Body of pancreas (tissue), 4 donors: ENCODE measurements at regions not wholly inside any gene's neighbourhood (a gene's known extent, or its start where the extent isn't known, plus 50 kb on each side); places are given as distances from the start of the nearest gene placed in this dataset.

Experiments
- ATAC-seq: fragments of 150-250 bp; one replicate; pipeline ENCODE4 v1.9.1; 2016
- DNase-seq, 4 donors: peaks; one replicate each; pipeline ENCODE4 v3.0.0-alpha.2; 2019
- H3K27ac ChIP-seq, 4 donors: fragments of 200-600 bp; sonication (generic); 1 replicate in 3 of 4; 2 replicates in 1 of 4; pipeline versions ENCODE4 v1.5.1 to v1.6.1; 2016 to 2019; ENCODE audit warnings: mild to moderate bottlenecking in 1 of 4, mixed read lengths in 1 of 4, moderate library complexity in 1 of 4
- H3K27me3 ChIP-seq, 2 donors: fragments of 200-600 bp; sonication (generic); one replicate each; pipeline ENCODE4 v1.6.0; 2016; ENCODE audit warnings: mild to moderate bottlenecking in 1 of 2
- H3K36me3 ChIP-seq, 2 donors: fragments of 200-600 bp; sonication (generic); replicated peaks in 1 of 2; 2 replicates each; pipeline ENCODE4 v1.5.1; 2016; ENCODE audit warnings: low read depth in 2 of 2; ENCODE audit not compliant: insufficient read depth in 1 of 2
- H3K4me1 ChIP-seq: fragments of 200-600 bp; sonication (generic); one replicate; pipeline ENCODE4 v1.6.0; 2016
- H3K4me3 ChIP-seq, 2 donors: fragments of 200-600 bp; sonication (generic); 1 replicate in 1 of 2; 2 replicates in 1 of 2; pipeline ENCODE4 v1.5.1; 2016 to 2019
- H3K9me3 ChIP-seq, 3 donors: fragments of 200-600 bp; sonication (generic); 1 replicate in 2 of 3; 2 replicates in 1 of 3; pipeline ENCODE4 v1.5.1; 2016
- CTCF ChIP-seq, 7 experiments: fragments of 450-650 bp in 4 of 7; fragments of 200-600 bp in 3 of 7; sonication (generic) in 3 of 7; IDR thresholded peaks; one replicate each; pipeline ENCODE4 v1.5.1; 2016 to 2019; ENCODE audit warnings: antibody characterized with exemption in 7 of 7
- POLR2A ChIP-seq, 3 donors: fragments of 450-650 bp; IDR thresholded peaks; one replicate each; pipeline ENCODE4 v1.6.1; 2016; ENCODE audit warnings: antibody characterized with exemption in 3 of 3, mild to moderate bottlenecking in 2 of 3
- WGBS, 2 donors: methylation state at CpG; one replicate each; pipeline ENCODE4 v1.1.5; 2017; 5-methylcytosine and 5-hydroxymethylcytosine counted together
- intact Hi-C: fragments of 100-400 bp; cut with DNase I; formaldehyde crosslinking; loops from one replicate; pipeline ENCODE4 v1.15.1; 2023

- H3K36me3 ChIP-seq = no peaks in the 10 kb centered on the region
- H3K4me1 ChIP-seq = peaks cover 14% of the 10 kb centered on the region
- intact Hi-C loops = no loop called here
- no peak overlapping the region for H3K27ac ChIP-seq
- TF ChIP-seq POLR2A (IDR thresholded peaks at IDR 0.05) = no peak
- ATAC-seq (no peak), DNase-seq (no peak)
- no peak overlapping the region for H3K4me3 ChIP-seq
- H3K27me3 ChIP-seq = no peaks in the 10 kb centered on the region
- H3K9me3 ChIP-seq = no peaks in the 10 kb centered on the region
- 78 to 85% methylated on average over 2 of the region's 2 CpGs for WGBS, 2 donors
Observed at GRCh38 chr2:64770137-64770780, 116.5 kb upstream of the SERTAD2 start.

GRCh38 chr2:64770781-64771334 lies 117.1 kb upstream of the SERTAD2 start:
- H3K27ac ChIP-seq = no peak overlapping the region
- no peak for ATAC-seq
- WGBS, 2 donors = 86 to 91% methylated on average over 5 of the region's 5 CpGs

GRCh38 chr2:64771737-64772136 lies 118.0 kb upstream of the SERTAD2 start:
- DNase-seq (no peak), ATAC-seq (no peak)
- no peak overlapping the region for H3K4me3 ChIP-seq
- TF ChIP-seq POLR2A (IDR thresholded peaks at IDR 0.05) = no peak
- no peak for TF ChIP-seq CTCF (IDR thresholded peaks at IDR 0.05)
- WGBS, 2 donors = 75 to 85% methylated on average over 1 of the region's 1 CpG
- no peak overlapping the region for H3K27ac ChIP-seq
- peaks cover 14% of the 10 kb centered on the region for H3K4me1 ChIP-seq
- no peaks in the 10 kb centered on the region for H3K36me3 ChIP-seq
- intact Hi-C loops = no loop called here
- no peaks in the 10 kb centered on the region for H3K9me3 ChIP-seq
- no peaks in the 10 kb centered on the region for H3K27me3 ChIP-seq

More at GRCh38 chr2:64770781-64771334, 117.1 kb upstream of the SERTAD2 start:
- H3K27me3 ChIP-seq = no peaks in the 10 kb centered on the region
- no peak for DNase-seq
- no peak for TF ChIP-seq POLR2A (IDR thresholded peaks at IDR 0.05)
- no peak for TF ChIP-seq CTCF (IDR thresholded peaks at IDR 0.05)
- H3K4me3 ChIP-seq = no peak overlapping the region
- H3K36me3 ChIP-seq = no peaks in the 10 kb centered on the region
- H3K9me3 ChIP-seq = no peaks in the 10 kb centered on the region
- peaks cover 14% of the 10 kb centered on the region for H3K4me1 ChIP-seq
- intact Hi-C loops = no loop called here

- H3K27ac ChIP-seq = peak overlapping the region; percentile 37 to 80 (median 72)
- intact Hi-C loops = no loop called here
- no peaks in the 10 kb centered on the region for H3K27me3 ChIP-seq
- no peaks in the 10 kb centered on the region for H3K36me3 ChIP-seq
- TF ChIP-seq POLR2A (IDR thresholded peaks at IDR 0.05) (peak in 2 of 3 donors; percentile 15 to 17), CTCF (IDR thresholded peaks at IDR 0.05) (no peak)
- ATAC-seq (peak; percentile 82), DNase-seq (peak; percentile 47 to 70 (median 54))
- H3K4me1 ChIP-seq = peaks cover 9% of the 10 kb centered on the region
- WGBS, 2 donors = 46% methylated on average over 12 of the region's 12 CpGs
- H3K4me3 ChIP-seq = peak overlapping the region in 1 of 2 donors; percentile 9
- H3K9me3 ChIP-seq = no peaks in the 10 kb centered on the region
Observed at GRCh38 chr2:64773461-64774118, 119.9 kb upstream of the SERTAD2 start.

GRCh38 chr2:64777841-64778240 lies 124.1 kb upstream of the SERTAD2 start:
- ATAC-seq = no peak
- 94 to 95% methylated on average over 3 of the region's 3 CpGs for WGBS, 2 donors
- no peak overlapping the region for H3K27ac ChIP-seq
- TF ChIP-seq POLR2A (IDR thresholded peaks at IDR 0.05) = no peak
- no peak for TF ChIP-seq CTCF (IDR thresholded peaks at IDR 0.05)
- H3K27me3 ChIP-seq = no peaks in the 10 kb centered on the region
- no peaks in the 10 kb centered on the region for H3K36me3 ChIP-seq
- no peak overlapping the region for H3K4me3 ChIP-seq
- DNase-seq = no peak
- intact Hi-C loops = no loop called here
- no peaks in the 10 kb centered on the region for H3K9me3 ChIP-seq
- H3K4me1 ChIP-seq = no peaks in the 10 kb centered on the region
